ENCODE measurements at regions not wholly inside any gene's neighbourhood (a gene's known extent, or its start where the extent isn't known, plus 50 kb on each side); places are given as distances from the start of the nearest gene placed in this dataset.
A peak's percentile ranks its signal among the peaks of the same experiment; 100 is the strongest.

- in situ Hi-C loops (cut with HindIII; ENCODE audit: low pct_unique_long_range_greater_than_20kb, low sequenced_read_pairs) = no loop called here
- no peak for DNase-seq (ENCODE audit: low read depth, low spot score)
These were observed 372.2 kb downstream of the ZSWIM6 start for GRCh38 chr5:61704289-61704688.

- in situ Hi-C loops (cut with HindIII; ENCODE audit: low pct_unique_long_range_greater_than_20kb, low sequenced_read_pairs) = no loop called here
- DNase-seq (ENCODE audit: low read depth, low spot score) = no peak
These were observed 374.7 kb downstream of the ZSWIM6 start for GRCh38 chr5:61706751-61707150.

GRCh38 chr5:61719124-61719523 lies 387.1 kb downstream of the ZSWIM6 start:
- DNase-seq (ENCODE audit: low read depth, low spot score) = peak; percentile 13
- in situ Hi-C loops (cut with HindIII; ENCODE audit: low pct_unique_long_range_greater_than_20kb, low sequenced_read_pairs) = no loop called here

- in situ Hi-C loops (cut with HindIII; ENCODE audit: low pct_unique_long_range_greater_than_20kb, low sequenced_read_pairs) = no loop called here
- no peak for DNase-seq (ENCODE audit: low read depth, low spot score)
These were observed 388.8 kb downstream of the ZSWIM6 start for GRCh38 chr5:61720829-61721228.

GRCh38 chr5:61724102-61724501 lies 392.0 kb downstream of the ZSWIM6 start:
- in situ Hi-C loops (cut with HindIII; ENCODE audit: low pct_unique_long_range_greater_than_20kb, low sequenced_read_pairs) = no loop called here
- DNase-seq (ENCODE audit: low read depth, low spot score) = no peak

GRCh38 chr5:61728287-61728686 lies 396.2 kb downstream of the ZSWIM6 start:
- in situ Hi-C loops (cut with HindIII; ENCODE audit: low pct_unique_long_range_greater_than_20kb, low sequenced_read_pairs) = no loop called here
- DNase-seq (ENCODE audit: low read depth, low spot score) = no peak

- in situ Hi-C loops (cut with HindIII; ENCODE audit: low pct_unique_long_range_greater_than_20kb, low sequenced_read_pairs) = no loop called here
- no peak for DNase-seq (ENCODE audit: low read depth, low spot score)
These were observed 398.8 kb downstream of the ZSWIM6 start for GRCh38 chr5:61730866-61731265.

GRCh38 chr5:61731267-61731945 lies 399.3 kb downstream of the ZSWIM6 start:
- in situ Hi-C loops (cut with HindIII; ENCODE audit: low pct_unique_long_range_greater_than_20kb, low sequenced_read_pairs) = no loop called here
- no peak for DNase-seq (ENCODE audit: low read depth, low spot score)

- no peak for DNase-seq (ENCODE audit: low read depth, low spot score)
- in situ Hi-C loops (cut with HindIII; ENCODE audit: low pct_unique_long_range_greater_than_20kb, low sequenced_read_pairs) = no loop called here
These were observed 399.9 kb downstream of the ZSWIM6 start for GRCh38 chr5:61731946-61732314.

- in situ Hi-C loops (cut with HindIII; ENCODE audit: low pct_unique_long_range_greater_than_20kb, low sequenced_read_pairs) = no loop called here
- no peak for DNase-seq (ENCODE audit: low read depth, low spot score)
These were observed 400.3 kb downstream of the ZSWIM6 start for GRCh38 chr5:61732369-61732768.

- in situ Hi-C loops (cut with HindIII; ENCODE audit: low pct_unique_long_range_greater_than_20kb, low sequenced_read_pairs) = no loop called here
- no peak for DNase-seq (ENCODE audit: low read depth, low spot score)
These were observed 400.7 kb downstream of the ZSWIM6 start for GRCh38 chr5:61732796-61733195.

- no peak for DNase-seq (ENCODE audit: low read depth, low spot score)
- in situ Hi-C loops (cut with HindIII; ENCODE audit: low pct_unique_long_range_greater_than_20kb, low sequenced_read_pairs) = no loop called here
These were observed 401.9 kb downstream of the ZSWIM6 start for GRCh38 chr5:61734001-61734400.

GRCh38 chr5:61734966-61735365 lies 402.9 kb downstream of the ZSWIM6 start:
- no peak for DNase-seq (ENCODE audit: low read depth, low spot score)
- in situ Hi-C loops (cut with HindIII; ENCODE audit: low pct_unique_long_range_greater_than_20kb, low sequenced_read_pairs) = no loop called here

- DNase-seq (ENCODE audit: low read depth, low spot score) = no peak
- in situ Hi-C loops (cut with HindIII; ENCODE audit: low pct_unique_long_range_greater_than_20kb, low sequenced_read_pairs) = no loop called here
These were observed 403.5 kb downstream of the ZSWIM6 start for GRCh38 chr5:61735531-61735930.

GRCh38 chr5:61735995-61736394 lies 403.9 kb downstream of the ZSWIM6 start:
- in situ Hi-C loops (cut with HindIII; ENCODE audit: low pct_unique_long_range_greater_than_20kb, low sequenced_read_pairs) = no loop called here
- no peak for DNase-seq (ENCODE audit: low read depth, low spot score)

GRCh38 chr5:61737301-61737963 lies 405.4 kb downstream of the ZSWIM6 start:
- in situ Hi-C loops (cut with HindIII; ENCODE audit: low pct_unique_long_range_greater_than_20kb, low sequenced_read_pairs) = no loop called here
- no peak for DNase-seq (ENCODE audit: low read depth, low spot score)

GRCh38 chr5:61737964-61738340 lies 405.9 kb downstream of the ZSWIM6 start:
- in situ Hi-C loops (cut with HindIII; ENCODE audit: low pct_unique_long_range_greater_than_20kb, low sequenced_read_pairs) = no loop called here
- no peak for DNase-seq (ENCODE audit: low read depth, low spot score)

- in situ Hi-C loops (cut with HindIII; ENCODE audit: low pct_unique_long_range_greater_than_20kb, low sequenced_read_pairs) = no loop called here
- DNase-seq (ENCODE audit: low read depth, low spot score) = no peak
These were observed 406.4 kb downstream of the ZSWIM6 start for GRCh38 chr5:61738446-61738845.

All from SK-MEL-5 (cell line).